BJ (cell line): ENCODE measurements at regions not wholly inside any gene's neighbourhood (a gene's known extent, or its start where the extent isn't known, plus 50 kb on each side); places are given as distances from the start of the nearest gene placed in this dataset.

Experiments used
- CTCF ChIA-PET: fragments of 350-600 bp; formaldehyde crosslinking; extraction: SDS; loops from one replicate; lab custom pipeline; 2021; ENCODE audit warnings: antibody characterized with exemption, inconsistent platforms; lab: Yijun Ruan, JAX
- POLR2A ChIA-PET: fragments of 300-600 bp; sonication (Branson Sonifier 250); formaldehyde crosslinking; extraction: SDS; loops from one replicate; lab custom pipeline; 2021; ENCODE audit warnings: antibody characterized with exemption; lab: Charles Lee
- DNase-seq: peaks from one replicate; pipeline ENCODE4 v3.0.0-alpha.2; 2011; ENCODE audit warnings: low read depth
- H3K27me3 ChIP-seq: 2 replicates; pipeline ENCODE4 v1.6.0; 2011; ENCODE audit warnings: low read length; ENCODE audit not compliant: control insufficient read depth, insufficient read depth
- H3K36me3 ChIP-seq: 2 replicates; pipeline ENCODE4 v1.5.1; 2011; ENCODE audit warnings: low read length; ENCODE audit not compliant: control insufficient read depth, insufficient read depth
- H3K4me3 ChIP-seq: 2 replicates; pipeline ENCODE4 v1.5.1; 2011; ENCODE audit warnings: low read depth, mild to moderate bottlenecking, control low read depth, low read length
- TF ChIP-seq, protein P1 (sequence below): IDR thresholded peaks from 2 replicates; pipeline ENCODE4 v1.5.1; 2011; ENCODE audit warnings: low read depth, mild to moderate bottlenecking, control low read depth, inconsistent platforms, low read length, moderate library complexity; ENCODE audit not compliant: insufficient read depth

DNA sequence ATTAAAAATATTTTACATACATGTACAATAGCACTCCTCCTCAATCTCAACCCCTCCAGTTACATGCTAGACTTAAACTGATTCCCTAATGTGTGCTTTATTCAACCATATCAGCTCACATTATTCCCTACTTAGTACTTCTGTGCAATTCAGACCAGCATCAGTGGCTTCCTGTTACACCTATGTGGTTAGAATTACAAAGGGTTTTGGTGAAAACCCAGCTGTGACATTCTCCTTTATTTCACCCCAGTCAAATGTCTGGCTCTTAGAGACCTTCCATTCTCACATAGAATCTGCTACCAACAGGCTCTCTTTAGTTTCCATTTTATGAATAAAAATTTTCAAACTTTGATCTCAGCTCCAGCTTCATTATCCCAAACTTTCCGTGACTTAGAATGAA lies 85.2 kb upstream of the SLC7A11 start:
- TF ChIP-seq, protein P1, sequence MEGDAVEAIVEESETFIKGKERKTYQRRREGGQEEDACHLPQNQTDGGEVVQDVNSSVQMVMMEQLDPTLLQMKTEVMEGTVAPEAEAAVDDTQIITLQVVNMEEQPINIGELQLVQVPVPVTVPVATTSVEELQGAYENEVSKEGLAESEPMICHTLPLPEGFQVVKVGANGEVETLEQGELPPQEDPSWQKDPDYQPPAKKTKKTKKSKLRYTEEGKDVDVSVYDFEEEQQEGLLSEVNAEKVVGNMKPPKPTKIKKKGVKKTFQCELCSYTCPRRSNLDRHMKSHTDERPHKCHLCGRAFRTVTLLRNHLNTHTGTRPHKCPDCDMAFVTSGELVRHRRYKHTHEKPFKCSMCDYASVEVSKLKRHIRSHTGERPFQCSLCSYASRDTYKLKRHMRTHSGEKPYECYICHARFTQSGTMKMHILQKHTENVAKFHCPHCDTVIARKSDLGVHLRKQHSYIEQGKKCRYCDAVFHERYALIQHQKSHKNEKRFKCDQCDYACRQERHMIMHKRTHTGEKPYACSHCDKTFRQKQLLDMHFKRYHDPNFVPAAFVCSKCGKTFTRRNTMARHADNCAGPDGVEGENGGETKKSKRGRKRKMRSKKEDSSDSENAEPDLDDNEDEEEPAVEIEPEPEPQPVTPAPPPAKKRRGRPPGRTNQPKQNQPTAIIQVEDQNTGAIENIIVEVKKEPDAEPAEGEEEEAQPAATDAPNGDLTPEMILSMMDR = no peak
- no peak for DNase-seq
- H3K4me3 ChIP-seq = no peak overlapping the region
- H3K36me3 ChIP-seq = no peaks in the 10 kb centered on the region
- CTCF ChIA-PET = interaction anchor here (1.0 kb wide), 1 partner anchor 12 kb away, joined by 3 read pairs; no protein-coding TSS in a partner anchor
- H3K27me3 ChIP-seq = no peaks in the 10 kb centered on the region
- POLR2A ChIA-PET = no interaction called here

DNA sequence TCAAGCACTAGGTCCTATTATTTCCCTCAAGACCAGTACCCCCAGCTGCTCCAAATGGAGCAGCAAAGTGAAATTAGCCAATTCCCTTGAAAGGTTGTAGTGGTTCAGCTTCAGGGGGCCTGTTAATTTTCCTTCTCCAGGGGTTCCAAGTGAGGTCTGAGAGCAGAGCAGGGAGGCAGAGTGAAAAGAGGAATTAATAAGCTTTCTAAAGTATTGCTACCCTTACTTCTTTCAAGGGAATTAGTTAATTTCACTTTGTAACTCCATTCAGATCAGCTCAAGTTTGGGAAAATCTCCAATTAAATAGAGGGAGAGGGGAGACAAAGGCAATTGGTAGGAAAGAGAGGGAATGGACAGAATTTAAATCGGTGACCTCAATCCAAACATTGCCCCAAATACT lies 78.7 kb upstream of the SLC7A11 start:
- ChIA-PET POLR2A (no interaction called here), CTCF (interaction anchor here (1.4 kb wide), 1 partner anchor 11 kb away, joined by 3 read pairs; no protein-coding TSS in a partner anchor)
- Histone ChIP-seq H3K4me3 (no peak overlapping the region), H3K36me3 (no peaks in the 10 kb centered on the region), H3K27me3 (no peaks in the 10 kb centered on the region)
- DNase-seq = no peak
- TF ChIP-seq, protein P1 = no peak

DNA sequence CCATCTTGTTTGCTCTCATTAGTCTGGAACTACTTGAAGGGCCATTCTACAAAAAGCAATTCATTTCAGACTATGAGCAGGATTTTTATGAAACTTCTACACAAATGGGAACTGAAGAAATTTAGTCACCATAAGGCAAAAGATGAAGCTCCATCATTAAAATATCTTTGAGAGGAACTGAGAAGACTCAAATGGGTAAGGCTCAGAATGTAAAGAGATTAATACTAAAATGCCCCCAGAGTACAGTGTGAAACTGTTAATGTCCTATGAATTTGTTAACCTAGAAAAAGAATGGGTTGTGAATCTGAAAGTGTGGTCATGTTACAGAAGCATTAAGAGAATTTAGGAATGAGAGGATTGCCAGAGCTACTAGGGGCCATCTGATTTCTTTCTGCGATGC lies 77.9 kb upstream of the SLC7A11 start:
- DNase-seq = no peak
- ChIA-PET CTCF (interaction anchor here (1.4 kb wide), 1 partner anchor 12 kb away, joined by 3 read pairs; no protein-coding TSS in a partner anchor), POLR2A (no interaction called here)
- H3K4me3 ChIP-seq = no peak overlapping the region
- no peaks in the 10 kb centered on the region for H3K27me3 ChIP-seq
- H3K36me3 ChIP-seq = no peaks in the 10 kb centered on the region
- TF ChIP-seq, protein P1 = no peak

DNA sequence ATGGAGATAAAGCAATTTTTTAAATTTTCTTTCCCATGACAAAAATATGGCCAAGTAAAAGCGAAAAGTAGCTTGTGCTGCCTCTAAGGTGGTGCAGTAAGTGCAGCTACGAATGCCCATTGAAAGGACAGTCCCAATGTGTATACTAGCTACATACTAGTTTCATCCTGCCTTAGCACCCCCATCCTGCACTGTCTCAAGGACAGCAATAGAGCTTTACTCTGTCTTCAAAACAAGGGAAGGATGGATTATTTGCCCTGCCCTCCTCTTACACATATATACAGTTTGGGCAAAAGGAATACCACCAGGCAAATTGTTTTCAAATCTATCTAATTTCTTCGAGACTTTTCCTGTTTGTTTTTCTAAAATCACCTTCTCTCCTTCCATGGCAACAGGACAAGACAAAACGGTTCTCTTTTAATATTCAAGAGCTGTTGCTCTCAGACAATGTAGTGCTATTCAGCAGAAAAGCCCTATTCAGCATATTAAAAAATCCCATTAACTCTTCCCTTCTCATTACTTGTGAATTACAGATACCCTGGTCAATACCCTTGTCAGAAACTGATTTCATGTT lies 75.1 kb upstream of the SLC7A11 start:
- Histone ChIP-seq H3K36me3 (no peaks in the 10 kb centered on the region), H3K27me3 (no peaks in the 10 kb centered on the region), H3K4me3 (no peak overlapping the region)
- TF ChIP-seq, protein P1 = no peak
- ChIA-PET CTCF (interaction anchor here (1.0 to 1.6 kb wide), 2 partner anchors 14 to 363 kb away, joined by 3 read pairs; no protein-coding TSS in a partner anchor), POLR2A (no interaction called here)
- DNase-seq = no peak

DNA sequence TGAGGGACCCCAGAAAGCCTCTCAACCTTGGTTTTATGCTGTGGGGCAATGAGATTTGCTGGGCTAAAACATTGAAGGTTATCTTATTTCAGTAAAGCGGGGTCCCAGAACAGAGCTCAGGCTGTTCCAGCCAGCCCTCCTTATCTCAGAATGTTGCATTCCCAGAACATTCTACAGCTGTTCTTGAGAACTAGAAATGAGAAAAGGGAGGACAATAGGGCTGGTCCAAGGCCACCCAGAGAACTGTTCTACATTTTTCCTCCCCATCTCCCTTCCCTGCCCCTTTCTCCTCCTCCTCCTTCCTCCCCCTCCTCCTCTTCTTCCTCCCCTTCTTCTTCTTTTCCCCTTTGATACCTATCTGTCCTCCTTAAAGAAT lies 70.4 kb upstream of the SLC7A11 start:
- Histone ChIP-seq H3K36me3 (no peaks in the 10 kb centered on the region), H3K4me3 (no peak overlapping the region), H3K27me3 (no peaks in the 10 kb centered on the region)
- ChIA-PET POLR2A (no interaction called here), CTCF (no interaction called here)
- TF ChIP-seq, protein P1 = no peak
- DNase-seq = no peak
